Stimulated activated CD4-positive, alpha-beta T cell treated with anti-CD3 and anti-CD28 coated beads, Interleukin-2, amount 100 ng/mL, for 48 hours (primary cell): ENCODE measurements at regions not wholly inside any gene's neighbourhood (a gene's known extent, or its start where the extent isn't known, plus 50 kb on each side); places are given as distances from the start of the nearest gene placed in this dataset.
"Not testable (repeated sequence)": the region's sequence is repeated elsewhere in the genome, so short reads cannot be mapped to it uniquely, and the experiment has no call there.

Experiments used
- DNase-seq, 2 donors: peaks; one replicate each; pipeline ENCODE4 v3.0.0-alpha.2; 2020

- no peak for DNase-seq
These were observed 139.3 kb upstream of the FBXO11 start for GRCh38 chr2:48045613-48046012.

DNA sequence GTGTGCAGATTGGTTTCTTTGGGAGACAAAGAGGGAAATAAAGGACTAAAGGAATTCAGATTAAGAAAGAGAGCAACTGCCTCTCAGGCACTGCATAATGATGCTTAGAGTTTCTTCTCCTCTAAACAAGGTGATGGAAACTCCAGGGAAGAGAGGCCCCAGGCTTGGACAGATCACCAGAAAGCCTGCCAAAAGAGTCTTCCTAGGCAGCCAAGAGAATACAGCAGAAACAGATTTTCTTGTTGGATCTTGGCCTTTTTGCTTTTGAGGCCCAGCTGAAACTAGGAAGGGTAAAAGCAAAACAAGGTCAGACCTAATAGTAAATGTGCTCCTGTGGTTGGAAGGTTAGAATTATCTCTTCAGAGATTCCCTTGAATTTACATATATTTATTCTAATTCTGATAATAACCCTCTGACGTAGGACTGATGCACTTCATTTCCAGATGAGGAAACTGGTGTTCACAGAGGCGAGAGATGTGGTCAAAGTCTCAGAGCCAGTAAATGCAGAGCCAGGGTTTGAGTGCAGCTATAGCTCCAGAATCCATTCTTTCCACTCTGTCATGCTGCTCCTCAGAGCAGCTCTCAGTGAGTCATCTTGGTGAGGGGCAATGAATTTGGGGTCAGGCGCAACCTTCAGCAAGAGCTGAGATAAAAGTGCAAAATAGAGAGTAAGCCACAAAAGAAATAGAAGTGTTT lies 142.3 kb upstream of the FBXO11 start:
- no peak for DNase-seq

DNA sequence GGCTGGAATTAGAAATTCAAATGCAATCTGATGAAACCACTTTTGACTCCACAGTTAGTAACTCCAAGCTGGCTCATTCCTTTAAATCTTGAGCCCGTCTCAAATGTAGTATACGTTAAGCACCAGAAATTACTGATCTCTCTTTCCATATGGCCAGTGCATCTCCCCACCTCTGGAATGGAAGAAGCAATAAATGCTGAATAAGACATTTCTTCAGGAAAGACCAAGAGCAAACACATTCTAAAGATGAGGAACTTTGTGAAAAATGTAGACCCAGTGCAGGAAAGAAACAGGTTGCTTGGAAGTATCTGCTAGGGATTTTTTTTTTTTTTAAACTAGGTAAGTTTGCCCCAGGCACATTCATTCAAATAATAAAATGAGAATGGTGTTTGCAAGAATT lies 143.1 kb upstream of the FBXO11 start:
- DNase-seq = no peak

DNA sequence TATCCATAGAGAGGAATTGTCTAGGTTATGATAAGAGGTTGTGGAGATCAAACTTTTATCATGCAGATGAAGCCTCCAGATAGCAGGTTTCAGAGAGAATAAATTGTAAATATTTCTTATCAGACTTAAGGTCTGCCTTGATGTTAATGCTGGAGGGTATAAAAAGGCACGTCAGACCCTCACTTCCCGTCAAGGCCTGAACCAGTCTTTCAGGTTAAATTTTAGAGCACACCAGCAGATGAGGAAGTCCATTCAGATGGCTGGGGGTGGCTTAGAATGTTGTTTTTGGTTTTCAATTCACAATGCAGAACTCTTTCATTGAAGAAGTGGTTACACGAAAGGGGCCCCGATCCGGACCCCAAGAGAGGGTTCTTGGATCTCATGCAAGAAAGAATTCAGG lies 144.4 kb upstream of the FBXO11 start:
- no peak for DNase-seq

DNA sequence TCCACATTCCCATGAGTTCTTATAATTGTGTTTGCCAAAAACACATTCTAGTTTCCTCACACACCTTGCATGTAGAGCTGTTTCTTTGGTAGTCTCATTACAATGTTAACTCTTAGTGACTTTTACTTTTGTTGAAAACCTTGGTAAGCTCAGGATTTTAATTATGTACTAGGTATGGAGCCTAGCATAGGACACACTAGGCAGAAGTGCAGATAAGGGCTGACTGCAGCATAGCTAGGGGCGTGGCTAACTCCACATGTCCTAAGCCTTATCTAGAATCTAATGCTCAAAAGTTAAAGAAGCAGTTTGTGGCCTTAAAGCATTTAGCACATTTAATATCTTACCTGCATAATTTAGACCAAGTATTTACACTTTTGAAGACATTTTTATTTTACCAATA lies 153.7 kb upstream of the FBXO11 start:
- DNase-seq = no peak

- not testable (repeated sequence) for DNase-seq
These were observed 155.4 kb upstream of the FBXO11 start for GRCh38 chr2:48061656-48062055.

DNA sequence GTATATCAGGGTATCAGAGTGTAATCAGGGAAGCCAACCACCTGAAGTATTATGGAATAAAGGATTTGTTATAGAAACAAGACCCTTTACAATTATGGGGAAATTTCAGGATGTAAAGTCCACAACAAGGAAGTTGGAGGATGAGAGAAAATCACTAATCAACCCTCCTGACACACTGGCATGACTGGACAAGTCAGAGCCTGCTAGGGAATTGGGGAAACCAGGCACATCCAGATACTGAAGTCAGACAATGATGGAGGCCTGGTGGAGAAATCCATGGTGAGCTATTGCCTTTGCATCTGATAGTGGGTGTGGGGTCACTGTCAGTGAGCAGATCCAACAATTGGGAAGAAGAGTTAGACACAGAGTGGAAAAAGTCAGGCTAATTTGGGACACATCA lies 158.8 kb upstream of the FBXO11 start:
- no peak for DNase-seq

DNA sequence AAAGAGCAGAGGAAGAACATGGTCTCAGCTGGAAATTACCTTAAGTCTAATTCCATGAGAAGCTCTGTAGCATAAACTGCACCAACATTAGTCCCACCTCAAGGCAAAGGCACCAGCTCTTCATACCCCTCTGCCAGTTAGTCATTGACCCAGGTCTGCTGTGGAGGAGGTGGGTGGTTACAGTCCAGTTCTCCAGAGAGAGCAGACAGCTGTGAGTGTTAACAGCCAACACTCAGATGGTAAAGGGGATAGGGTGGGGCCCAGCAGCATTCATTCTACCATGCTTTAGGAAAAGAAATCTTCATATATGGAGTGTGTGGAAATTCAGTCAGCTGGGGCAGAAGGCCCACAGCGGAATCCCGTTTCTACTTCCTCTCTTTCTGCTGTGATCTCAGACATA lies 159.7 kb upstream of the FBXO11 start:
- no peak for DNase-seq

DNA sequence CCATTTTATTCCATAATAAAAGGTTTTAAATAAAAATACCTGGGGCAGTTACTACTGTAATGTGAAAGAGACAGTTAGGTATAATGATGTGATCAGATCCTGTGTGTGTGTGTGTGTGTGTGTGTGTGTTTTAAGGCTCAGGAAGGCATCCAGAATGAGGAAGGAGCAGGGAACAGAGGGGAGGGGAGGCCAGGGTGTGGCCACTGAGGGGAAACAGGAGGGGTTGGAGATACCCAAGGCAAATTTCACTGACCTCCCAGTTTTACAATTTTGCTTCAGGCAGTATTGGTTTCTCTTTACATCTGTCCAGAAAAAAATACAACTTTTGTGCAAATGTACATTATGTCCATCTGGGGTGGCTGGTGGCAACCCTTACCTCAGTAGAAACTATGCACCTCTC lies 163.5 kb upstream of the FBXO11 start:
- DNase-seq = no peak

DNA sequence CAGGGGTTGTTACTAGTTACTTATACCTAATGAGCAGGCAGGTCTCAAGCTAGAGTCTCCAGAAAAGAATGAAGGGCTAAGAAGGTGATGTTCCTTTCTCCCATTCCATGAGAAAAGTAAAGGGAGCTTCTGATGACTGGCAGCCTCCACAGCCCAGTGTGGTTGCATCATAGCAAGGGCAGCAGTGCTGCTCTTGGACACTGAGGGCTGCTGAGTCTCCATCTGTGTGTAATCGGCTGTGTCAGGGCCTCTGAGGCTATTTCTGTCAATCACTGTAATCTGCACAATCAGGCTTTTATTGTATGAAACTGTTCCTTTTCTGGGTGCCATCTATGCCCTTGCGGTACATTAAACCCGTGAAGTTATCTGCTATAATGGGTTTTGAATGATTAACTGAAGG lies 164.1 kb upstream of the FBXO11 start:
- no peak for DNase-seq

- no peak for DNase-seq
These were observed 166.3 kb upstream of the FBXO11 start for GRCh38 chr2:48072583-48072982.

GRCh38 chr2:48075631-48076030 lies 169.3 kb upstream of the FBXO11 start:
- DNase-seq = no peak

- no peak for DNase-seq
These were observed 174.4 kb upstream of the FBXO11 start for GRCh38 chr2:48080534-48081316.

DNA sequence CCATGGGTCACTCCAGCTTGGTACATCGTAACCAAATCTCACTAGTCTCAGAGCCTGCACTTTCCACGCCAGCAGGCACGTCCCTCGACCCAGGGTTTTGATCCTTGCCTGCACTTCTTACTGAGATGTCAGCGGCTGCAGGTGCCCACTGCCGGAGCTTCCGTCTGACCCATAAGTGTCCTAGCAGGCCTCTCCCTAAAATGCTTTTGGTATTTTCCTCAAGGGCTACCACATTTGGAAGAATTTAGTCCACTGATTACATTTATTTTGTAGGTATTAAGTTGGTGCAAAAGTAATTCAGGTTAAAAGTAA lies 175.0 kb upstream of the FBXO11 start:
- no peak for DNase-seq

- no peak for DNase-seq
These were observed 179.6 kb upstream of the FBXO11 start for GRCh38 chr2:48085888-48086287.

DNA sequence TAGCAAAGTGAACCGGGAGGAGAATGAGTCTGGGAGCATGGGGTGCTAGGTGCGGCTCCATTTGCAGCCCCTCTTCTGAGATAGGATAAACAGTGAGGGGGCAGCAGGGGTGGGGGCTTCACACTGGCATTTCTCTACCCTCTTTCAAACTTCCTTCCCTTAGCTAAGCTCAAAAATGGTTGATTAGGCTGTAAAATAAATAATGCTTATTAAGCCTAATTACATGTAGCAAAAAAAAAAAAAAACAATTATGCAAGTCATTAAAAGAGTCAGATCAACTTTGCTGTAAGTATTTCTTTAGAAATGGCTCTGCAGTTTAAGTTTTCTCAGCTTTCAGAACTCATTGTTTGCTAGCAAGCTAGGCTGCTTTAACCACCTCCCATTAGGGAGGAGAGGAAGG lies 182.7 kb upstream of the FBXO11 start:
- DNase-seq = no peak

DNA sequence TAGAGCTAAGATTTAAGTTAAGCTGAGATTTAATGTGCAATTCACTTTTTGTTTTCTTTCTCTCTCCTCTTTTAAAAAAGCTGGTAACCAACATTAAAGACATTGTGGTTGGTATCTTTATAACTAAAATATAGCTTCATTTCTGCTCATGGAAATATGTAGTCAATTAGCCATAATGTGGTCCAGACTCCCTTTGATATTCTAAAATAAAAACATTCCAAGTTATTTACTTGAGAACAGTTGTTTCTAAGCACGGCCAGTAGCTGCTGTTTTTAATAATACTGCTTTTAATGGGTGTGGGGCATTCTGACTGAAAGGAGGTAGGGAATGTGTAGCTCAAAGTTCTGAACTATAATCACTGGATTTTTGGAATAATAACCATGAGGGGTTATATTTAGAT lies 183.3 kb upstream of the FBXO11 start:
- no peak for DNase-seq

GRCh38 chr2:48092846-48093803 lies 186.8 kb upstream of the FBXO11 start:
- DNase-seq = no peak

DNA sequence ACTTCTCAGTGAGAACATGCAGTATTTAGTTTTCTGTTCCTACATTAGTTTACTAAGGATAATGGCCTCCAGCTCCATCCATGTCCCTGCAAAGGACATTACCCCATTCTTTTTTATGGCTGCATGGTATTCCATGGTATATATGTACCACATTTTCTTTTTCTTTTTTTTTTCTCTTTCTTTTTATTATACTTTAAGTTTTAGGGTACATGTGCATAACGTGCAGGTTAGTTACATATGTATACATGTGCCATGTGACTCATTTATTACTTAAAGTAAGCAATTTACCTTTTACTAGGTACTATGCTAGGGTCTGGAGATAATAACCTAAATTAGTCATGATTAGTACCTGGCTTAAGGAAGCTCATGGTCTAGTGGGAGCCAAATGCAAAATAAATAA lies 190.5 kb upstream of the FBXO11 start:
- not testable (repeated sequence) for DNase-seq

DNA sequence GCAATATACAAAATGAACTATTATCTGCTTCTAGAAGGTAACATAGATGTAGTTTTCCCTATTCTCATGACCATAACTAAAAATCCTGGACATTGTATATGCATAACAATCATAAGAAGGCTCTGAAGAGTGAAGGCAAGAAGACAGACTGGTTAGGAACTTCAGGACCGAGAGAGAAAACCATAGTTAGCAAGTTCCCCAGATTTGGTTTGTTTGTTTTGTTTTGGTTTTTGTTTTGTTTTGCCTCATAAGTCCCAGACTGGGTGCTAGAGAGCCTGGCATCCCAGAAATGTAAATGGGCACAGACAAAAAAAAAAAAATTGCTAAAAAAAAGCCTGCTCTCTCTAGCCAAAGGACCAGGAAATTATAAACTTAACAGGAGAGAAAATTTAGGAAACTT lies 192.2 kb upstream of the FBXO11 start:
- no peak for DNase-seq

DNA sequence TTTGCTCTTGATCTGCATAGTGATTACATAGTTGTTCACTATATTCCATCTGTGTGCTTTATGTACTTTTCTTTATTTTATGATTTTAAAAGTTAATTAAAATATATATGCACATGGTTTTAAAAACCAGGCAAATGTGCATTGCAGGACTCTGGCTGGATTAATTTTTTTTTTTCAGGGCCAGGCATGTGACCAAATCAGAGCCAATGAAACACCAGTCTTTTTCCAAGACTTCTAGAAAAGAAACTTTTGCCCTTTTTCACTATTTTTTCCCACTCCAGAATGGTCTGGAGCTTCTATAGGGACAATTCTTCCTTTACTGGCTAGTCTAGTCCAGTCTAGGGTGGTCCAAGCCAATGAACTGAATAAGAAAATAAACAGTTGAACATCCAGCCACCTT lies 198.1 kb upstream of the FBXO11 start:
- DNase-seq = no peak

- no peak for DNase-seq
These were observed 199.6 kb upstream of the FBXO11 start for GRCh38 chr2:48105848-48106247.

DNA sequence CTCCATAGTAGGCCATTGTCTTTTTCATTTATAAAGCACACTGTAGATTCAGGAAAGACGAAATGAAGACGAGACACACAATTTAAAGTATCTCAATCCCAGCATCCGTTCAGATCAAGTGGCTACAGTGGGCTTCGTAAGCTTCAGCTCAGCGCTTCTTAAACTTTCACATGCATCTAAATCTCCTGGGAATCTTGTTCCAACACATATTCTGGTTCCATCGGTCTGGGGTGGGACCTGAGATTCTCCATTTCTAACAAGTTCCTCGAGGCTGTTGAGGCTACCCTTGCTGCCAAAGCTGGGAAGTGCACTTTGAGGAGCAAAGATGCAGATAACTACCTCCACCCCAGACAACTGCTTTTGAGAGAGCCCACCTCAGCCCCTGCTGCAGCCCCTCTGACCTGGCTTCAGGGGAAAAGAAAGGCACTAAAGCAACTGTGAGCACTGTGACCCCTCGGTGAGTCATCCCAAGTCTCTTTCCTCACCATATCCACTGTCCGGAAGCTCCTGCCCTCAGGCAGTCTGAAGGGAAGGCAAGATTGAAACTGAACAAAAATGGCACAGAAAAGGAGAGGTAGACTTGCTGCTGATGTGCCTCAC lies 201.1 kb upstream of the FBXO11 start:
- no peak for DNase-seq
